ENCODE measurements at regions not wholly inside any gene's neighbourhood (a gene's known extent, or its start where the extent isn't known, plus 50 kb on each side); places are given as distances from the start of the nearest gene placed in this dataset.

GRCh38 chr7:130850956-130851355 is 116.9 kb upstream of the KLF14 start:
- TF ChIP-seq CTCF (IDR thresholded peaks at IDR 0.05) = no peak
- TF ChIP-seq POLR2A (IDR thresholded peaks at IDR 0.05) = no peak
